ENCODE measurements at regions not wholly inside any gene's neighbourhood (a gene's known extent, or its start where the extent isn't known, plus 50 kb on each side); places are given as distances from the start of the nearest gene placed in this dataset.

GRCh38 chr1:90537606-90538362 lies 179.3 kb downstream of the BARHL2 start:
- DNase-seq (ENCODE audit: low read depth): no peak
- TF ChIP-seq POLR2A (IDR thresholded peaks at IDR 0.05; ENCODE audit: extremely low read depth, insufficient read length) (no peak), MAX (IDR thresholded peaks at IDR 0.05; ENCODE audit: low read depth, low read length) (no peak)
- H3K4me3 ChIP-seq (ENCODE audit: low read depth, low read length): no peak overlapping the region

GRCh38 chr1:90534663-90535295 lies 182.3 kb downstream of the BARHL2 start:
- TF ChIP-seq CTCF (IDR thresholded peaks at IDR 0.05; ENCODE audit: low read depth, low read length) (no peak), POLR2A (IDR thresholded peaks at IDR 0.05; ENCODE audit: extremely low read depth, insufficient read length) (no peak), MYC (IDR thresholded peaks at IDR 0.05; ENCODE audit: low read depth, low read length) (no peak), MAX (IDR thresholded peaks at IDR 0.05; ENCODE audit: low read depth, low read length) (no peak)
- no peak overlapping the region for H3K4me3 ChIP-seq (ENCODE audit: low read depth, low read length)
- DNase-seq (ENCODE audit: low read depth): no peak

GRCh38 chr1:90534116-90534515 lies 183.0 kb downstream of the BARHL2 start:
- no peak overlapping the region for H3K4me3 ChIP-seq (ENCODE audit: low read depth, low read length)
- no peak for DNase-seq (ENCODE audit: low read depth)
- no peak for TF ChIP-seq CTCF (IDR thresholded peaks at IDR 0.05; ENCODE audit: low read depth, low read length)
- no peak for TF ChIP-seq POLR2A (IDR thresholded peaks at IDR 0.05; ENCODE audit: extremely low read depth, insufficient read length)
- no peak for TF ChIP-seq MAX (IDR thresholded peaks at IDR 0.05; ENCODE audit: low read depth, low read length)
- TF ChIP-seq MYC (IDR thresholded peaks at IDR 0.05; ENCODE audit: low read depth, low read length): no peak

- no peak for DNase-seq (ENCODE audit: low read depth)
- no peak for TF ChIP-seq POLR2A (IDR thresholded peaks at IDR 0.05; ENCODE audit: extremely low read depth, insufficient read length)
- TF ChIP-seq MAX (IDR thresholded peaks at IDR 0.05; ENCODE audit: low read depth, low read length): no peak
- no peak for TF ChIP-seq CTCF (IDR thresholded peaks at IDR 0.05; ENCODE audit: low read depth, low read length)
- no peak for TF ChIP-seq MYC (IDR thresholded peaks at IDR 0.05; ENCODE audit: low read depth, low read length)
- no peak overlapping the region for H3K4me3 ChIP-seq (ENCODE audit: low read depth, low read length)
Measured at GRCh38 chr1:90526954-90527353, 190.1 kb downstream of the BARHL2 start.

- no peak for TF ChIP-seq MYC (IDR thresholded peaks at IDR 0.05; ENCODE audit: low read depth, low read length)
- TF ChIP-seq MAX (IDR thresholded peaks at IDR 0.05; ENCODE audit: low read depth, low read length): no peak
- TF ChIP-seq CTCF (IDR thresholded peaks at IDR 0.05; ENCODE audit: low read depth, low read length): no peak
- no peak for TF ChIP-seq POLR2A (IDR thresholded peaks at IDR 0.05; ENCODE audit: extremely low read depth, insufficient read length)
- H3K4me3 ChIP-seq (ENCODE audit: low read depth, low read length): no peak overlapping the region
- no peak for DNase-seq (ENCODE audit: low read depth)
Measured at GRCh38 chr1:90522432-90522831, 194.7 kb downstream of the BARHL2 start.

GRCh38 chr1:90513956-90514355 lies 203.1 kb downstream of the BARHL2 start:
- no peak for DNase-seq (ENCODE audit: low read depth)
- TF ChIP-seq CTCF (IDR thresholded peaks at IDR 0.05; ENCODE audit: low read depth, low read length) (no peak), POLR2A (IDR thresholded peaks at IDR 0.05; ENCODE audit: extremely low read depth, insufficient read length) (no peak), MAX (IDR thresholded peaks at IDR 0.05; ENCODE audit: low read depth, low read length) (no peak), MYC (IDR thresholded peaks at IDR 0.05; ENCODE audit: low read depth, low read length) (no peak)
- no peak overlapping the region for H3K4me3 ChIP-seq (ENCODE audit: low read depth, low read length)
